CD14-positive monocyte (primary cell): ENCODE measurements at regions not wholly inside any gene's neighbourhood (a gene's known extent, or its start where the extent isn't known, plus 50 kb on each side); places are given as distances from the start of the nearest gene placed in this dataset.
A peak's percentile ranks its signal among the peaks of the same experiment; 100 is the strongest.

Experiments
- DNase-seq, 3 donors: peaks; one replicate each; pipeline ENCODE4 v3.0.0-alpha.2; 2011 to 2022
- H2AFZ ChIP-seq: 2 replicates; pipeline ENCODE4 v1.6.0; 2012; ENCODE audit warnings: mild to moderate bottlenecking, low read depth, low read length, inconsistent platforms; ENCODE audit not compliant: insufficient read depth, poor library complexity, severe bottlenecking
- H3K27ac ChIP-seq, 2 donors: 1 replicate in 1 of 2; 2 replicates in 1 of 2; pipeline ENCODE4 v1.5.1; 2012 to 2013; ENCODE audit warnings: low read length in 2 of 2, control low read depth in 1 of 2, inconsistent platforms in 1 of 2, low read depth in 1 of 2, mild to moderate bottlenecking in 1 of 2
- H3K27me3 ChIP-seq, 2 donors: one replicate each; pipeline versions ENCODE4 v1.6.0 to v1.6.1; 2011 to 2013; ENCODE audit warnings: low read length in 2 of 2; ENCODE audit not compliant: control insufficient read depth in 2 of 2, insufficient read depth in 2 of 2
- H3K36me3 ChIP-seq, 2 donors: replicated peaks in 1 of 2; 1 replicate in 1 of 2; 2 replicates in 1 of 2; pipeline versions ENCODE4 v1.5.1 to v1.6.1; 2012 to 2013; ENCODE audit warnings: low read length in 2 of 2, control low read depth in 1 of 2, inconsistent platforms in 1 of 2, mild to moderate bottlenecking in 1 of 2; ENCODE audit not compliant: insufficient read depth in 2 of 2, control insufficient read depth in 1 of 2
- H3K4me1 ChIP-seq, 2 donors: 1 replicate in 1 of 2; 2 replicates in 1 of 2; pipeline versions ENCODE4 v1.5.1 to v1.6.1; 2012 to 2013; ENCODE audit warnings: low read length in 2 of 2, control low read depth in 1 of 2, inconsistent platforms in 1 of 2, mild to moderate bottlenecking in 1 of 2, moderate library complexity in 1 of 2; ENCODE audit not compliant: insufficient read depth in 2 of 2, control insufficient read depth in 1 of 2
- H3K4me2 ChIP-seq: replicated peaks from 2 replicates; pipeline ENCODE3; 2012; ENCODE audit warnings: low read length, moderate library complexity, mild to moderate bottlenecking; ENCODE audit not compliant: poor library complexity, severe bottlenecking; ENCODE audit errors: extremely low read depth
- H3K4me3 ChIP-seq, 3 experiments: fragments of 200-600 bp in 1 of 3; sonication (generic) in 1 of 3; replicated peaks in 1 of 3; 1 replicate in 2 of 3; 2 replicates in 1 of 3; pipeline ENCODE4 v1.5.1; 2011 to 2013; ENCODE audit warnings: low read length in 3 of 3, mild to moderate bottlenecking in 3 of 3, control low read depth in 2 of 3, low read depth in 2 of 3, inconsistent platforms in 1 of 3, moderate library complexity in 1 of 3
- H3K79me2 ChIP-seq: 2 replicates; pipeline ENCODE4 v1.6.0; 2012; ENCODE audit warnings: mild to moderate bottlenecking, control low read depth, inconsistent platforms, low read length, moderate library complexity; ENCODE audit not compliant: insufficient read depth
- H3K9ac ChIP-seq: 2 replicates; pipeline ENCODE4 v1.6.0; 2017; ENCODE audit warnings: low read length, mild to moderate bottlenecking; ENCODE audit not compliant: insufficient read depth, poor library complexity, severe bottlenecking
- H3K9me3 ChIP-seq, 2 donors: replicated peaks in 1 of 2; 1 replicate in 1 of 2; 2 replicates in 1 of 2; pipeline versions ENCODE4 v1.5.1 to v1.6.1; 2012 to 2013; ENCODE audit warnings: low read length in 2 of 2, control low read depth in 1 of 2; ENCODE audit not compliant: control insufficient read depth in 1 of 2, insufficient read depth in 1 of 2
- H4K20me1 ChIP-seq: 2 replicates; pipeline ENCODE4 v1.6.0; 2012; ENCODE audit warnings: mild to moderate bottlenecking, low read length, control low read depth, moderate library complexity; ENCODE audit not compliant: insufficient read depth
- H3K27ac Mint-ChIP-seq, 7 donors: one replicate each; pipeline ENCODE4 v1.8.0; 2020; ENCODE audit warnings: mild to moderate bottlenecking in 7 of 7, mixed read lengths in 7 of 7, moderate library complexity in 6 of 7, inconsistent platforms in 2 of 7
- H3K27me3 Mint-ChIP-seq, 3 donors: one replicate each; pipeline ENCODE4 v1.8.0; 2021 to 2022; ENCODE audit warnings: low read depth in 3 of 3, mild to moderate bottlenecking in 3 of 3, mixed read lengths in 3 of 3, moderate library complexity in 3 of 3, inconsistent platforms in 1 of 3
- H3K36me3 Mint-ChIP-seq, 2 donors: one replicate each; pipeline ENCODE4 v1.8.0; 2020; ENCODE audit warnings: mixed read lengths in 2 of 2, inconsistent platforms in 1 of 2, mild to moderate bottlenecking in 1 of 2
- H3K4me1 Mint-ChIP-seq: one replicate; pipeline ENCODE4 v1.8.0; 2020; ENCODE audit warnings: mild to moderate bottlenecking, mixed read lengths
- H3K4me3 Mint-ChIP-seq, 2 donors: one replicate each; pipeline ENCODE4 v1.8.0; 2020; ENCODE audit warnings: mild to moderate bottlenecking in 2 of 2, mixed read lengths in 2 of 2, moderate library complexity in 1 of 2
- H3K9me3 Mint-ChIP-seq, 7 donors: one replicate each; pipeline ENCODE4 v1.8.0; 2020 to 2022; ENCODE audit warnings: mixed read lengths in 7 of 7, mild to moderate bottlenecking in 6 of 7, moderate library complexity in 6 of 7, inconsistent platforms in 2 of 7
- CTCF ChIP-seq: fragments of 200-600 bp; IDR thresholded peaks from one replicate; pipeline ENCODE4 v1.8.0; 2022; ENCODE audit warnings: antibody characterized with exemption, mild to moderate bottlenecking
- WGBS: methylation state at CpG from one replicate; pipeline ENCODE4 v1.1.5; 2013; ENCODE audit warnings: missing lambda C conversion rate; ENCODE audit not compliant: insufficient coverage; 5-methylcytosine and 5-hydroxymethylcytosine counted together
- intact Hi-C, 2 donors: fragments of 100-400 bp; cut with micrococcal nuclease; formaldehyde crosslinking; loops; one replicate each; pipeline versions ENCODE4 v1.15.0 to v1.15.1; 2023

- no peaks in the 10 kb centered on the region for H3K36me3 Mint-ChIP-seq
- H3K4me3 Mint-ChIP-seq = peak overlapping the region in 1 of 2 donors; percentile 9
- no peak for TF ChIP-seq CTCF
- no peak overlapping the region for H3K27ac Mint-ChIP-seq
- H3K79me2 ChIP-seq = no peaks in the 10 kb centered on the region
- H3K9me3 ChIP-seq = peaks cover 5 to 7% of the 10 kb centered on the region in 2 donors
- peaks cover 6 to 24% (median 12%) of the 10 kb centered on the region in 7 donors for H3K9me3 Mint-ChIP-seq
- no peaks in the 10 kb centered on the region for H4K20me1 ChIP-seq
- no peak overlapping the region for H3K9ac ChIP-seq
- H3K27ac ChIP-seq = no peak overlapping the region
- no peaks in the 10 kb centered on the region for H3K36me3 ChIP-seq
- no peaks in the 10 kb centered on the region for H3K4me1 Mint-ChIP-seq
- intact Hi-C loops = no loop called here
- H2AFZ ChIP-seq = no peak overlapping the region
- H3K4me1 ChIP-seq = no peaks in the 10 kb centered on the region
- no peaks in the 10 kb centered on the region for H3K27me3 ChIP-seq
- no peak for DNase-seq
- H3K4me2 ChIP-seq = no peak overlapping the region
- 91% methylated on average over 2 of the region's 5 CpGs for WGBS
- H3K27me3 Mint-ChIP-seq = peaks cover 0 to 3% (median 2%) of the 10 kb centered on the region in 3 donors
- no peak overlapping the region for H3K4me3 ChIP-seq
Measured at GRCh38 chr12:92002673-92003382, 142.8 kb downstream of the BTG1 start.

- no peak for DNase-seq
- intact Hi-C loops = no loop called here
- H3K27ac ChIP-seq = no peak overlapping the region
- no peak overlapping the region for H2AFZ ChIP-seq
- no peaks in the 10 kb centered on the region for H3K4me1 ChIP-seq
- no peaks in the 10 kb centered on the region for H3K27me3 ChIP-seq
- no peak overlapping the region for H3K9ac ChIP-seq
- H4K20me1 ChIP-seq = no peaks in the 10 kb centered on the region
- peaks cover 5 to 7% of the 10 kb centered on the region in 2 donors for H3K9me3 ChIP-seq
- no peaks in the 10 kb centered on the region for H3K36me3 Mint-ChIP-seq
- H3K4me1 Mint-ChIP-seq = no peaks in the 10 kb centered on the region
- H3K27me3 Mint-ChIP-seq = peaks cover 0 to 2% (median 1%) of the 10 kb centered on the region in 3 donors
- no peak overlapping the region for H3K4me2 ChIP-seq
- H3K36me3 ChIP-seq = no peaks in the 10 kb centered on the region
- peaks cover 6 to 24% (median 12%) of the 10 kb centered on the region in 7 donors for H3K9me3 Mint-ChIP-seq
- H3K4me3 Mint-ChIP-seq = no peak overlapping the region
- TF ChIP-seq CTCF = no peak
- no CpG with 5 or more reads among the region's 1 CpG for WGBS
- H3K79me2 ChIP-seq = no peaks in the 10 kb centered on the region
- H3K27ac Mint-ChIP-seq = no peak overlapping the region
- H3K4me3 ChIP-seq = no peak overlapping the region
Measured at GRCh38 chr12:92002195-92002649, 143.4 kb downstream of the BTG1 start.
